Tibial nerve (tissue), 4 donors: ENCODE measurements at regions not wholly inside any gene's neighbourhood (a gene's known extent, or its start where the extent isn't known, plus 50 kb on each side); places are given as distances from the start of the nearest gene placed in this dataset.

ENCODE experiments used
- DNase-seq, 2 donors: peaks; one replicate each; pipeline ENCODE4 v3.0.0-alpha.2; 2019; ENCODE audit warnings: low spot score in 2 of 2
- H3K27ac ChIP-seq, 4 donors: fragments of 200-600 bp; sonication (generic) in 3 of 4; one replicate each; pipeline ENCODE4 v1.5.1; 2017 to 2019; ENCODE audit warnings: mild to moderate bottlenecking in 1 of 4
- H3K27me3 ChIP-seq, 2 donors: fragments of 200-600 bp; sonication (generic) in 1 of 2; one replicate each; pipeline versions ENCODE4 v1.5.1 to v1.6.0; 2017 to 2019
- H3K36me3 ChIP-seq, 3 donors: fragments of 200-600 bp; sonication (generic); one replicate each; pipeline ENCODE4 v1.5.1; 2018 to 2019
- H3K4me1 ChIP-seq, 4 donors: fragments of 200-600 bp; sonication (generic) in 3 of 4; one replicate each; pipeline ENCODE4 v1.5.1; 2017 to 2019
- H3K4me3 ChIP-seq, 4 donors: fragments of 200-600 bp; sonication (generic) in 3 of 4; one replicate each; pipeline ENCODE4 v1.5.1; 2017 to 2019; ENCODE audit warnings: mild to moderate bottlenecking in 1 of 4, moderate library complexity in 1 of 4
- H3K9me3 ChIP-seq, 4 donors: fragments of 200-600 bp; sonication (generic) in 3 of 4; one replicate each; pipeline ENCODE4 v1.5.1; 2017 to 2019
- EP300 ChIP-seq, 2 donors: sonication (generic); formaldehyde crosslinking; IDR thresholded peaks; one replicate each; pipeline ENCODE4 v1.6.1; 2017; ENCODE audit warnings: antibody characterized with exemption in 2 of 2, mild to moderate bottlenecking in 1 of 2
- POLR2A ChIP-seq, 2 donors: fragments of 450-650 bp; IDR thresholded peaks; one replicate each; pipeline ENCODE4 v1.6.1; 2017; ENCODE audit warnings: antibody characterized with exemption in 2 of 2, mild to moderate bottlenecking in 2 of 2, moderate library complexity in 2 of 2
- WGBS, 2 donors: methylation state at CpG; one replicate each; pipeline ENCODE4 v1.1.5; 2018; 5-methylcytosine and 5-hydroxymethylcytosine counted together
- TF ChIP-seq, protein P1 (sequence below), 5 experiments: fragments of 200-600 bp in 3 of 5; fragments of 450-650 bp in 2 of 5; sonication (generic) in 3 of 5; IDR thresholded peaks; one replicate each; pipeline ENCODE4 v1.5.1; 2016 to 2019; ENCODE audit warnings: antibody characterized with exemption in 5 of 5, mild to moderate bottlenecking in 3 of 5, moderate library complexity in 2 of 5

- no peak overlapping the region for H3K27ac ChIP-seq
- no peaks in the 10 kb centered on the region for H3K27me3 ChIP-seq
- no peaks in the 10 kb centered on the region for H3K36me3 ChIP-seq
- DNase-seq, result no peak
- no peaks in the 10 kb centered on the region for H3K4me1 ChIP-seq
- WGBS, 2 donors, result 66 to 82% methylated on average over 4 of the region's 4 CpGs
- no peak for TF ChIP-seq EP300 (IDR thresholded peaks at IDR 0.05)
- TF ChIP-seq POLR2A (IDR thresholded peaks at IDR 0.05), result no peak
- TF ChIP-seq, protein P1, sequence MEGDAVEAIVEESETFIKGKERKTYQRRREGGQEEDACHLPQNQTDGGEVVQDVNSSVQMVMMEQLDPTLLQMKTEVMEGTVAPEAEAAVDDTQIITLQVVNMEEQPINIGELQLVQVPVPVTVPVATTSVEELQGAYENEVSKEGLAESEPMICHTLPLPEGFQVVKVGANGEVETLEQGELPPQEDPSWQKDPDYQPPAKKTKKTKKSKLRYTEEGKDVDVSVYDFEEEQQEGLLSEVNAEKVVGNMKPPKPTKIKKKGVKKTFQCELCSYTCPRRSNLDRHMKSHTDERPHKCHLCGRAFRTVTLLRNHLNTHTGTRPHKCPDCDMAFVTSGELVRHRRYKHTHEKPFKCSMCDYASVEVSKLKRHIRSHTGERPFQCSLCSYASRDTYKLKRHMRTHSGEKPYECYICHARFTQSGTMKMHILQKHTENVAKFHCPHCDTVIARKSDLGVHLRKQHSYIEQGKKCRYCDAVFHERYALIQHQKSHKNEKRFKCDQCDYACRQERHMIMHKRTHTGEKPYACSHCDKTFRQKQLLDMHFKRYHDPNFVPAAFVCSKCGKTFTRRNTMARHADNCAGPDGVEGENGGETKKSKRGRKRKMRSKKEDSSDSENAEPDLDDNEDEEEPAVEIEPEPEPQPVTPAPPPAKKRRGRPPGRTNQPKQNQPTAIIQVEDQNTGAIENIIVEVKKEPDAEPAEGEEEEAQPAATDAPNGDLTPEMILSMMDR (IDR thresholded peaks at IDR 0.05), result no peak
- no peak overlapping the region for H3K4me3 ChIP-seq
- no peaks in the 10 kb centered on the region for H3K9me3 ChIP-seq
These were observed 538.5 kb upstream of the WWC1 start for GRCh38 chr5:167752936-167753335.

DNA sequence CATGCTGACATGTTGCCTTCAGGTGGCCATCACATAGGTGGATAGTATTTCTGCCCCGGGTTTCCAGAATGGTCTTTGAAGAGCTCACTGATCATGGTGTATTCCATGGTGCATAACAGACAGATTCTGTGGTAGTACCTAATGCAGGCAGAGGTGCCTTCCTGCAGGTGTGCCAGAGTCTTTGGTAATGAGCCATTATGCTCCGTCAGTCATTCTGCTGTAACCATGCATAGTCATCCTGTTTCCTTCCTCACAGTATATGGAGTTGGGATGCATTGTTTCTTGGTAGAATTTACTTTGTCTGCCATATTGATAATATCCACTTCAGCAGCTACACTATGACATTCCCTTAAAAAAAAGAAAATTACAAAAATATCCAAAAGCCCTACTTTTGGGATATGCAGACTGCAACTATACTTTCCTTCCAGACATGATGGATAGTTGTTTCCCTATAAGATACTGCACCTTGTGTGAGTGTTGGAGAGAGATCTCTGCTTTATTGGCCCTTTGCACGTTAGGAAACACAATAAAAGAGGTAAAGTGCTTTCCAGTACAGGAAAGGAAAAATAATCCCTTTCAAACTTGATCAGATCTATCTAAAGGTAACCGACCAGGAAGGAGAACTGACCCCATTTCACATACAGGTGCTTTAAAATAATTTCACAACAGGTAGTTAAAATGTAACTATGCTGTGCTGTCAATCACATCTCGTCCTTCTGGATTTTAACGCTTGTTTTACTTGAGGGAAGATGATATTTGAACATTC is 537.5 kb upstream of the WWC1 start:
- Histone ChIP-seq H3K36me3 (no peaks in the 10 kb centered on the region), H3K4me1 (no peaks in the 10 kb centered on the region), H3K9me3 (no peaks in the 10 kb centered on the region), H3K4me3 (no peak overlapping the region), H3K27me3 (no peaks in the 10 kb centered on the region), H3K27ac (no peak overlapping the region)
- no peak for DNase-seq
- 77 to 82% methylated on average over 6 of the region's 6 CpGs for WGBS, 2 donors
- TF ChIP-seq POLR2A (IDR thresholded peaks at IDR 0.05) (no peak), EP300 (IDR thresholded peaks at IDR 0.05) (no peak)
- TF ChIP-seq, protein P1 (IDR thresholded peaks at IDR 0.05), result no peak

DNA sequence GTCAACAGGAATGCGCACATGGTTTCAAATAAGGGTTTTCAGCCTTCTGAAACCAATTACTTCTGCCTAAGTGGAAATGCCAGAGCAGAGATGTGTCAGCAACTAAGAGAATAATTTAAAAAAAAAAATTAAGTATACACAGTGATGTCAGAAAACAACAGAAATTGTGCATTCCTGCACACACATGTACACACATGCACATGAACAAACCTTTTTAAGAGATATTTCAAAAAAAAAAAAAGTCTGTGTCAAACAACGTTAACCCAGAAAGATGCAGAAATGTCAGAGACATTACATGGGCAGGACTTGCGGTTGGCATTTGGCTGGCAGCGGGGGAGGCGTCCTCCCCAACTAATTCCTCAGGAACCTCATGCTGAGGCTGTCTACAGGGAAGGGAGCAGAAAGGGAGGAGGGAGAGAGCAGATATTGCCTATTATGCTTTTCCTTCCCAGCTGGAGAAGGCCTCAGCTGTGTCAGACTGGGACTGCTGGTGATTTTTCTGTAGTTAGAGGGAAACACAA is 536.9 kb upstream of the WWC1 start:
- DNase-seq, result no peak
- Histone ChIP-seq H3K27me3 (no peaks in the 10 kb centered on the region), H3K4me3 (no peak overlapping the region), H3K36me3 (no peaks in the 10 kb centered on the region), H3K27ac (no peak overlapping the region), H3K4me1 (no peaks in the 10 kb centered on the region), H3K9me3 (no peaks in the 10 kb centered on the region)
- 61 to 65% methylated on average over 5 of the region's 5 CpGs for WGBS, 2 donors
- TF ChIP-seq EP300 (IDR thresholded peaks at IDR 0.05), result no peak
- no peak for TF ChIP-seq POLR2A (IDR thresholded peaks at IDR 0.05)
- TF ChIP-seq, protein P1 (IDR thresholded peaks at IDR 0.05), result no peak

DNA sequence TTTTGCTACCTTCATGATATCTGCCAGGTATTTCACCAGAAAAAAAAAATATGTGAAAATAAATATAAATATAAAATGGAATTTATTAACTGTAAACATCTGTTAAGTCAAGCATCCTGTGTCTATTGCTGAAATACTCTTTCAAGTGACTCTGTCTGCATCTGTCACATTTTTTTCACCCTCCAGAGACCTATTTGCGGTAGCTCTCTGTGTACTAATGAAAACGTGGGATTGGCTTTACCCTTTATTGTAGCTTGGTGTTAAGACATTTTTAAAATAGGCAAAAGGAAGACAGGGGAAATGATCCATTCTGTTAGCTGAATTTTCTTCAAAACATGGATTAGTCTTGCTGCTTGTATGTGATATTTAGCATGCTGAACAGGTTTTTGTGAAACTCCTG is 536.0 kb upstream of the WWC1 start:
- DNase-seq, result no peak
- 42 to 49% methylated on average over 2 of the region's 2 CpGs for WGBS, 2 donors
- no peaks in the 10 kb centered on the region for H3K36me3 ChIP-seq
- no peak overlapping the region for H3K27ac ChIP-seq
- TF ChIP-seq, protein P1 (IDR thresholded peaks at IDR 0.05), result no peak
- TF ChIP-seq POLR2A (IDR thresholded peaks at IDR 0.05), result no peak
- no peak for TF ChIP-seq EP300 (IDR thresholded peaks at IDR 0.05)
- no peaks in the 10 kb centered on the region for H3K4me1 ChIP-seq
- H3K4me3 ChIP-seq, result no peak overlapping the region
- H3K9me3 ChIP-seq, result no peaks in the 10 kb centered on the region
- H3K27me3 ChIP-seq, result no peaks in the 10 kb centered on the region

- no peak overlapping the region for H3K27ac ChIP-seq
- H3K36me3 ChIP-seq, result no peaks in the 10 kb centered on the region
- no peak overlapping the region for H3K4me3 ChIP-seq
- no peaks in the 10 kb centered on the region for H3K4me1 ChIP-seq
- no peaks in the 10 kb centered on the region for H3K9me3 ChIP-seq
- WGBS, 2 donors, result 58 to 82% methylated on average over 2 of the region's 2 CpGs
- DNase-seq, result no peak
- no peaks in the 10 kb centered on the region for H3K27me3 ChIP-seq
- TF ChIP-seq, protein P1 (IDR thresholded peaks at IDR 0.05), result no peak
- no peak for TF ChIP-seq POLR2A (IDR thresholded peaks at IDR 0.05)
- no peak for TF ChIP-seq EP300 (IDR thresholded peaks at IDR 0.05)
These were observed 532.2 kb upstream of the WWC1 start for GRCh38 chr5:167759057-167759821.
